ENCODE measurements at regions not wholly inside any gene's neighbourhood (a gene's known extent, or its start where the extent isn't known, plus 50 kb on each side); places are given as distances from the start of the nearest gene placed in this dataset.
"Not testable (repeated sequence)": the region's sequence is repeated elsewhere in the genome, so short reads cannot be mapped to it uniquely, and the experiment has no call there.

DNA sequence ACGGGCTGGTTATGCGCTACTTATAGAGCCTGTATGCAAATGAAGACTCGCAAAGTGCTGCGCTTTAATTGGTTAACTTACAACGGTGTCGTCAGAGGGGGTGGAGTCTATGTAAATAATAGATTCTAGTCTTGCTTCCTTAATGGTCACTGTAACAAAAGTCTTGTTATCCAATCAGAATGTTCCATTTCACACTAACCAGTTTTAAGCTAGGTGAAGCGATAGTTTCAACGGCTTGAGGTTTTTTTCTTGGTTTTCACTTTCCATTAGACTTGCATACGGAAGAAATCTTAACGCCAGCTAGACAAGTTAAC is 66.9 kb downstream of the FAM72B start:
- DNase-seq, result not testable (repeated sequence)

DNA sequence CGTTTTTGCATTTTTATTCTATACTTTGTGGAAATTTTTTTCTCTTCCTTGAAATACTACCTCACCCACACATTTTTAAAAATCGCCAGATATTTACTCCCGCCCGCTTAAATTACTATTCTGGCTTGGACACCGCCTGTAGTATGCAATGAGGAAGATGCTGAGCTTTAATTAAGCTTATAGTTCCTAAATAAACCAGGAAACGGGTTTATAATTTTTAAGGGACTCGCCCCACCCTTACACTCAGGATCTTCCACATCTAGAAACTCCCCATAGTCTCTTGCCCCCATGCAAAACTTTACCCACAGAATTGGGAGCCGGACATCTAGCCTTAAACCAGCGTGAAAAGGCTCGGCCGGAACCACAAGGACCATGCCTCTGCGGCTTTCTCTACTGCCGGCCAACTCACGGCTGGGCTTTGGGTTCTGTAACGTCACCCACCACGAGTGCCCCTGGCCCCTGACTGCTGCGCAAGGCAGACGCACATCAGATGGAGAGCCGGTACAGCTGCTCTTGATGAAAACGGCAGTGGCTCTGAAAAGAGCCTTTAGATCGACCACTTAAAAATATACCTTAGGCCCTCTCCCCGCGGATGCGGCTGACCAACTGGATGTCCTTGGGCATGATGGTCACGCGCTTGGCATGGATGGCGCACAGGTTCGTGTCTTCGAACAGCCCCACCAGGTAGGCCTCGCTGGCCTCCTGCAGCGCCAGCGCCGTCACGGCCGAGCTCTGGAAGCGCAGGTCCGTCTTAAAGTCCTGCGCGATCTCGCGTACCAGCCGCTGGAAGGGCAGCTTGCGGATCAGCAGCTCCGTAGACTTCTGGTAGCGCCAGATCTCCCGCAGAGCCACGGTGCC is 66.3 kb downstream of the FAM72B start:
- not testable (repeated sequence) for DNase-seq
